ENCODE measurements at regions not wholly inside any gene's neighbourhood (a gene's known extent, or its start where the extent isn't known, plus 50 kb on each side); places are given as distances from the start of the nearest gene placed in this dataset.

GRCh38 chr6:14226051-14226660 is 108.6 kb downstream of the CD83 start:
- Histone ChIP-seq H3K27me3 (no peaks in the 10 kb centered on the region), H3K4me3 (no peak overlapping the region), H3K4me1 (no peaks in the 10 kb centered on the region), H3K36me3 (no peaks in the 10 kb centered on the region), H3K9me3 (no peaks in the 10 kb centered on the region), H3K27ac (no peak overlapping the region)
- TF ChIP-seq CTCF (IDR thresholded peaks at IDR 0.05) = no peak
- intact Hi-C loops (cut with DNase I) = no loop called here
- DNase-seq (ENCODE audit: low spot score in 2 of 2) = no peak

- H3K4me1 ChIP-seq = no peaks in the 10 kb centered on the region
- intact Hi-C loops (cut with DNase I) = no loop called here
- no peak overlapping the region for H3K4me3 ChIP-seq
- TF ChIP-seq CTCF (IDR thresholded peaks at IDR 0.05) = no peak
- H3K27ac ChIP-seq = no peak overlapping the region
- H3K27me3 ChIP-seq = no peaks in the 10 kb centered on the region
- no peaks in the 10 kb centered on the region for H3K9me3 ChIP-seq
- no peak for DNase-seq (ENCODE audit: low spot score in 2 of 2)
- H3K36me3 ChIP-seq = no peaks in the 10 kb centered on the region
These were observed 111.0 kb downstream of the CD83 start for GRCh38 chr6:14228571-14228970.

- Histone ChIP-seq H3K27me3 (no peaks in the 10 kb centered on the region), H3K4me1 (no peaks in the 10 kb centered on the region), H3K36me3 (no peaks in the 10 kb centered on the region), H3K4me3 (no peak overlapping the region), H3K27ac (no peak overlapping the region), H3K9me3 (no peaks in the 10 kb centered on the region)
- intact Hi-C loops (cut with DNase I) = no loop called here
- no peak for DNase-seq (ENCODE audit: low spot score in 2 of 2)
- no peak for TF ChIP-seq CTCF (IDR thresholded peaks at IDR 0.05)
These were observed 113.5 kb downstream of the CD83 start for GRCh38 chr6:14231071-14231483.

GRCh38 chr6:14231501-14232280 is 114.1 kb downstream of the CD83 start:
- Histone ChIP-seq H3K36me3 (no peaks in the 10 kb centered on the region), H3K9me3 (no peaks in the 10 kb centered on the region), H3K27me3 (no peaks in the 10 kb centered on the region), H3K4me3 (no peak overlapping the region), H3K27ac (no peak overlapping the region), H3K4me1 (no peaks in the 10 kb centered on the region)
- intact Hi-C loops (cut with DNase I) = no loop called here
- no peak for DNase-seq (ENCODE audit: low spot score in 2 of 2)
- no peak for TF ChIP-seq CTCF (IDR thresholded peaks at IDR 0.05)

- TF ChIP-seq CTCF (IDR thresholded peaks at IDR 0.05) = no peak
- H3K9me3 ChIP-seq = no peaks in the 10 kb centered on the region
- H3K27ac ChIP-seq = no peak overlapping the region
- intact Hi-C loops (cut with DNase I) = no loop called here
- no peak overlapping the region for H3K4me3 ChIP-seq
- no peaks in the 10 kb centered on the region for H3K36me3 ChIP-seq
- no peak for DNase-seq (ENCODE audit: low spot score in 2 of 2)
- H3K27me3 ChIP-seq = no peaks in the 10 kb centered on the region
- H3K4me1 ChIP-seq = no peaks in the 10 kb centered on the region
These were observed 115.3 kb downstream of the CD83 start for GRCh38 chr6:14232889-14233288.
